ENCODE measurements at regions not wholly inside any gene's neighbourhood (a gene's known extent, or its start where the extent isn't known, plus 50 kb on each side); places are given as distances from the start of the nearest gene placed in this dataset.

DNA sequence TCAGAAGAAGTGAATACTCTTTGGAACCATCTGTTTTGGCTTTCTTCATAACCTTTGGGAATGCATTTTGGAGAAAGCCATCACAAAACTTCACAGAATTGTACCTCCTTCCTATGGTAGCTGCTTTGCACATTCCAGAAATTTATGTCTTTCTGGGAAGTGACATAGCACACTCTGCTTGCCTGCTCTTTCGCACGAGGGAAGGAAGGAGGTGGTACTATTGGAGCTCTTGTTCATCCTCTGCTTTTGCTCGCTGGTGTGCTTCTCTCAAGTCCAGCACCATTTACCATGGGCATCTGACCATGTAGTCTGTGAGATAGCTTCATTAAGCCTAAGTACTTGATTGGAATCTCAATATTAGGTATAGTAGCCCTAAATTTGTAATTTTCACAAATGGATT is 473.3 kb upstream of the SLC35B3 start:
- POLR2A ChIA-PET: no interaction called here
- TF ChIP-seq, protein P1, sequence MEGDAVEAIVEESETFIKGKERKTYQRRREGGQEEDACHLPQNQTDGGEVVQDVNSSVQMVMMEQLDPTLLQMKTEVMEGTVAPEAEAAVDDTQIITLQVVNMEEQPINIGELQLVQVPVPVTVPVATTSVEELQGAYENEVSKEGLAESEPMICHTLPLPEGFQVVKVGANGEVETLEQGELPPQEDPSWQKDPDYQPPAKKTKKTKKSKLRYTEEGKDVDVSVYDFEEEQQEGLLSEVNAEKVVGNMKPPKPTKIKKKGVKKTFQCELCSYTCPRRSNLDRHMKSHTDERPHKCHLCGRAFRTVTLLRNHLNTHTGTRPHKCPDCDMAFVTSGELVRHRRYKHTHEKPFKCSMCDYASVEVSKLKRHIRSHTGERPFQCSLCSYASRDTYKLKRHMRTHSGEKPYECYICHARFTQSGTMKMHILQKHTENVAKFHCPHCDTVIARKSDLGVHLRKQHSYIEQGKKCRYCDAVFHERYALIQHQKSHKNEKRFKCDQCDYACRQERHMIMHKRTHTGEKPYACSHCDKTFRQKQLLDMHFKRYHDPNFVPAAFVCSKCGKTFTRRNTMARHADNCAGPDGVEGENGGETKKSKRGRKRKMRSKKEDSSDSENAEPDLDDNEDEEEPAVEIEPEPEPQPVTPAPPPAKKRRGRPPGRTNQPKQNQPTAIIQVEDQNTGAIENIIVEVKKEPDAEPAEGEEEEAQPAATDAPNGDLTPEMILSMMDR (IDR thresholded peaks at IDR 0.05; ENCODE audit: low read depth, low read length): no peak
- Histone ChIP-seq H3K9me3 (ENCODE audit: control insufficient read depth, insufficient read depth, low read length) (no peaks in the 10 kb centered on the region), H3K4me3 (ENCODE audit: low read depth, low read length) (no peak overlapping the region), H3K27me3 (ENCODE audit: control insufficient read depth, insufficient read depth, low read length) (no peaks in the 10 kb centered on the region), H3K27ac (ENCODE audit: low read depth, low read length) (no peak overlapping the region)
- CTCF ChIA-PET: no interaction called here
- no peak for DNase-seq (ENCODE audit: low read depth, low spot score)

GRCh38 chr6:8906699-8907098 is 471.4 kb upstream of the SLC35B3 start:
- CTCF ChIA-PET: no interaction called here
- DNase-seq (ENCODE audit: low read depth, low spot score): no peak
- POLR2A ChIA-PET: no interaction called here

GRCh38 chr6:8905757-8906156 is 470.4 kb upstream of the SLC35B3 start:
- Histone ChIP-seq H3K27me3 (ENCODE audit: control insufficient read depth, insufficient read depth, low read length) (no peaks in the 10 kb centered on the region), H3K4me3 (ENCODE audit: low read depth, low read length) (no peak overlapping the region), H3K9me3 (ENCODE audit: control insufficient read depth, insufficient read depth, low read length) (peaks cover 3% of the 10 kb centered on the region; the same call in 1 of the 2 replicates), H3K27ac (ENCODE audit: low read depth, low read length) (no peak overlapping the region)
- ChIA-PET CTCF (no interaction called here), POLR2A (no interaction called here)
- no peak for DNase-seq (ENCODE audit: low read depth, low spot score)
- TF ChIP-seq, protein P1 (IDR thresholded peaks at IDR 0.05; ENCODE audit: low read depth, low read length): no peak

More at GRCh38 chr6:8906699-8907098, 471.4 kb upstream of the SLC35B3 start:
- TF ChIP-seq, protein P1 (IDR thresholded peaks at IDR 0.05; ENCODE audit: low read depth, low read length): no peak
- Histone ChIP-seq H3K27me3 (ENCODE audit: control insufficient read depth, insufficient read depth, low read length) (no peaks in the 10 kb centered on the region), H3K9me3 (ENCODE audit: control insufficient read depth, insufficient read depth, low read length) (peaks cover 3% of the 10 kb centered on the region; the same call in 1 of the 2 replicates), H3K4me3 (ENCODE audit: low read depth, low read length) (no peak overlapping the region), H3K27ac (ENCODE audit: low read depth, low read length) (no peak overlapping the region)

DNA sequence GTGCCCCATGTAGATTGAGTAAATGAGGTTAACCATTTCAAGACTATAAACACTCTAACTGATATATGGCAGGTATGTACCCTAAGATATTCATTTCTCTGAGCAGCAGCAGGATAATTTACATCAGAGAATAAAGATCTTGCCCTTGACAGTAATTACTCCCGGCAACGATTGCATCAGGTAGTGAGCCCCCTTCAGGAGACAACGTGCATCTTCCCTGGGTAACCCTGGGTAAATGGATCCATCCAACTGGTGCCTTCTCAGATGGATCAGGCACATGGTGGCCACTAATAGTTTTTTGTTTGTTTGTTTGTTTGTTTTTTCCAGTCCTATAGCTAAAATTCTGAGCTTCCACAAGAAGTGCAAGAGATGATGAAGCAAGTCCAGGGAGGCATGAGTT is 469.4 kb upstream of the SLC35B3 start:
- Histone ChIP-seq H3K4me3 (ENCODE audit: low read depth, low read length) (no peak overlapping the region), H3K9me3 (ENCODE audit: control insufficient read depth, insufficient read depth, low read length) (peaks cover 3% of the 10 kb centered on the region; the same call in 1 of the 2 replicates), H3K27me3 (ENCODE audit: control insufficient read depth, insufficient read depth, low read length) (no peaks in the 10 kb centered on the region), H3K27ac (ENCODE audit: low read depth, low read length) (no peak overlapping the region)
- TF ChIP-seq, protein P1 (IDR thresholded peaks at IDR 0.05; ENCODE audit: low read depth, low read length): no peak
- POLR2A ChIA-PET: no interaction called here
- CTCF ChIA-PET: no interaction called here
- no peak for DNase-seq (ENCODE audit: low read depth, low spot score)

- CTCF ChIA-PET: no interaction called here
- no peak overlapping the region for H3K27ac ChIP-seq (ENCODE audit: low read depth, low read length)
- H3K27me3 ChIP-seq (ENCODE audit: control insufficient read depth, insufficient read depth, low read length): no peaks in the 10 kb centered on the region
- DNase-seq (ENCODE audit: low read depth, low spot score): no peak
- peaks cover 6% of the 10 kb centered on the region; the same call in 1 of the 2 replicates for H3K9me3 ChIP-seq (ENCODE audit: control insufficient read depth, insufficient read depth, low read length)
- POLR2A ChIA-PET: no interaction called here
- no peak overlapping the region for H3K4me3 ChIP-seq (ENCODE audit: low read depth, low read length)
- TF ChIP-seq, protein P1 (IDR thresholded peaks at IDR 0.05; ENCODE audit: low read depth, low read length): no peak
Observed at GRCh38 chr6:8900056-8900455, 464.7 kb upstream of the SLC35B3 start.
